ENCODE measurements at regions not wholly inside any gene's neighbourhood (a gene's known extent, or its start where the extent isn't known, plus 50 kb on each side); places are given as distances from the start of the nearest gene placed in this dataset.

- TF ChIP-seq YY1 (IDR thresholded peaks at IDR 0.05; ENCODE audit: low read depth, low read length) (no peak), TCF7 (IDR thresholded peaks at IDR 0.05; ENCODE audit: borderline replicate concordance) (no peak), TCF12 (IDR thresholded peaks at IDR 0.05; ENCODE audit: low read depth, low read length) (no peak), CBFB (IDR thresholded peaks at IDR 0.05; ENCODE audit: low read depth) (no peak), CTCF (IDR thresholded peaks at IDR 0.05 in 2 of 3, conservative IDR thresholded peaks at IDR 0.05 in 1 of 3; ENCODE audit: control insufficient read depth in 2 of 3, extremely low read depth in 1 of 3, insufficient read depth in 1 of 3, low read depth in 3 of 3, low read length in 3 of 3) (no peak), SPI1 (IDR thresholded peaks at IDR 0.05; ENCODE audit: borderline replicate concordance, insufficient read depth, low read depth, low read length) (no peak), POLR2A (IDR thresholded peaks at IDR 0.05; ENCODE audit: low read depth, low read length) (no peak), EGR1 (IDR thresholded peaks at IDR 0.05; ENCODE audit: borderline replicate concordance in 1 of 2, low read depth in 2 of 2, low read length in 2 of 2) (no peak), ZBTB40 (IDR thresholded peaks at IDR 0.05; ENCODE audit: borderline replicate concordance) (no peak), POLR2AphosphoS5 (IDR thresholded peaks at IDR 0.05; ENCODE audit: low read length) (no peak), GATAD2B (conservative IDR thresholded peaks at IDR 0.05; ENCODE audit: low read depth) (no peak), SUZ12 (IDR thresholded peaks at IDR 0.05; ENCODE audit: unreplicated experiment) (no peak), RB1 (IDR thresholded peaks at IDR 0.05; ENCODE audit: borderline replicate concordance) (no peak), PRDM15 (CRISPR knock-in tag; IDR thresholded peaks at IDR 0.05) (no peak)
These were observed 200.3 kb upstream of the PFN2 start for GRCh38 chr3:150170852-150171520.
